PC-9 (cell line): ENCODE measurements at regions not wholly inside any gene's neighbourhood (a gene's known extent, or its start where the extent isn't known, plus 50 kb on each side); places are given as distances from the start of the nearest gene placed in this dataset.

Experiments used
- CTCF ChIP-seq: fragments of 200-600 bp; sonication (generic); conservative IDR thresholded peaks from 2 replicates; pipeline ENCODE4 v1.6.1; 2017; ENCODE audit warnings: mixed run types, antibody characterized with exemption, mild to moderate bottlenecking, moderate library complexity
- EZH2 ChIP-seq: fragments of 200-600 bp; sonication (generic); IDR thresholded peaks from 2 replicates; pipeline ENCODE4 v1.8.0; 2017; ENCODE audit warnings: antibody characterized with exemption, low read depth

DNA sequence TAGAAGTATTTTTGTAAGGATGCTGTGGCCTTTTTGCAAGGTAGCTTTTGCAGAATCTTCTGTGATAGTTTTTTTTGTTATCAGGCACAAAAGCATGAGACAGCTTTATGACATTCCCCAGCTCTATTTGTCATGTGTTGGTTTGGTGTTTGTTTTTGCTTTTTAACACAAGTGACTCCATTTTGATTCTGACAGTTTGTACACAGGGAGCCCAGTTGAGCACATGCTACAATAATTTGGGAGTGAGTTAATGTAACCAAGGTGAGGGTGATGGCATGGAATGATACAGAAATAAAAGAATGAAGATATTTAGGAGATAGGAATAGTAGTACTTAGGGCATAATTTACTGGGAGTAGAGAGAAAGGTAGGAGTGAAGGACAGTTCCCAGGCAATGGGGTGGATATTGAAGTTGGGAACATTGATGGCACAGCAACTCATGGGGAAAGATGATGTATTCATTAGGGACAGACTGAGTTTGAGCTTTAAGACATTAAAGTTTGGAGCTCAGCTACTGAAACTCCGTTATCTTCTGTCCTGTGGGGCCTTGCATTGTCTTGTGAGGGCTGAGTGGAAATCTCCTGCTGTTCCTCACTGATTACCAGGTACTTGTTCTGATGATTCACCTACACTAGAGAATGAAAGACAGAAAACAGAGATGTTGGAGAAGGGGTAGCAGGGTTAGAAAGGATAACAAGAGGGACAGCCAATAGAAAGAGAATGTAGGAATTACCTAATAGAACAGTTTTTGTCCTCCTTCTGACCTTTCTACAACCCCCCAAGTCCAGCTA is 88.3 kb upstream of the CCDC112 start:
- TF ChIP-seq CTCF = no peak
- no peak for TF ChIP-seq EZH2
